ENCODE measurements at regions not wholly inside any gene's neighbourhood (a gene's known extent, or its start where the extent isn't known, plus 50 kb on each side); places are given as distances from the start of the nearest gene placed in this dataset.

DNA sequence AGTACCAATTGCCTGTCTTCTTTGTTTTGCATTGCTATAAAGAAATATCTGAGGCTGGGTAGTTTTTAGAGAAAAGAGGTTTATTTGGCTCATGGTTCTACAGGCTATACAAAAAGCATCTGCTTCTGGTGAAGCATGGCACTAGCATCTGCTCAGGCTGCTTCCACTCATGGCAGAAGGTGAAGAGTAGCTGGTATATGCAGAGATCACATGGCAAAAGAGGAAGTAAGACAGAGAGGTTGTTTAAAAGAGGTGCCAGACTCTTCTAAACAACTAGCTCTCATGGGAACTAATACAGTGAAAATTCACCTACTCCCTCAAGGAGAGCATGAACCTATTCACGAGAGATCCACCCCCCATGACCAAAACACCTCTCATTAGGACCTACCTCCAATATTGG, 56.7 kb upstream of the GUCA2B start:
- no peak for DNase-seq (ENCODE audit: low read depth in 1 of 2, low spot score in 1 of 2)

DNA sequence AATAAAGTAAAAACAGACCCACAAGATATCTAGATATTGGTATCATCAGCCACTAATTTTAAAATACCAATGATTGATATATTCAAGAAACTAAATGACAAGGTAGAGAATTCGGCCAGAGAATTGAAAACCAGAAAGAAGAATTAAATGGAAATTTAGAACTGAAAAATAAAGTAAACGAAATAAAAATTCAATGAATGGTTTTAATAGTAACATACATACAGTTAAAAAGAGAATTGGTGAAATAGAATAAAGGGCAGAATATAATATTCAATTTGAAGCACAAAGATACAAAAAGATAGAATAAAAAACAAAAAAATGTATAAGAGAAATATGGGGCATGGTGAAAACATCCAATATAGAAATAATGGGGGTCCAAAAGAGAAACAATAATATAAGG, 64.0 kb upstream of the GUCA2B start:
- DNase-seq (ENCODE audit: low read depth in 1 of 2, low spot score in 1 of 2), result no peak

DNA sequence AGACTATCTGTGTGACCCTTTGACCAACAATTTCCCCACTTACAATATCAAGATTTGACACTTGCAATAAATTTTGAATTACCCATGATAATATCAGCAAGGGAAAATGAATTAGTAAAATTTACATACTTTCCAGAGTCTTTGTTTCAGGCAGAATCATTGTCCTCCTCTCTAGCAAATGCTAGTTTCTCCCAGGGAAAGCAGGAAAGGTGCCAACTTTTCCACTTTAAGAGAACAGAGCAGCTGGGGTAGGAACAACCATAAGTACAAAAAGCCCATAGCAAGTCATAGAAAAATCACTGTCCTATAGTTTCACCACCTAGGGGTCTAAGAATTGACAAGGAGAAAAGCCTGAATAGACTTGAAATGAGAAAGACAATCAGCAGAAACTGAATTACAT, 67.1 kb upstream of the GUCA2B start:
- DNase-seq (ENCODE audit: low read depth in 1 of 2, low spot score in 1 of 2), result no peak

DNA sequence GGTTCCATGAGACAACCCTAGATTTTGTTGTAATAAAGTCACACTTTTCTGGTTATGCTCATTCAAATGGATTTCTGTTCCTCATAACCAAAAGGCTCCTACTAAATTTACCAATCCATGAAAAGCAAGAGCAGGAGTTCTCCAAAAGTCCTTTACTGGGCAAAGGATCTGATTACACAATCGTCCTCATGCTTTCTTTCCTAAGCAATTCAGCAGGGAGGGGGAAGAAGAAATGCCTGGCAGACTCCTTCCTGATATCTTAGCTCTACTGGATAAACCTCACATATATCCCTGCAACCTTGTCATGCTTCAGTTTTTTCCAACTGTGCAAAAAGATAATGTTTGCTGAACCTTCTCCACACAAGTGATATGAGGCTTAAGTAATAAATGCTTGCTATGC, 67.6 kb upstream of the GUCA2B start:
- DNase-seq (ENCODE audit: low read depth in 1 of 2, low spot score in 1 of 2), result no peak

DNA sequence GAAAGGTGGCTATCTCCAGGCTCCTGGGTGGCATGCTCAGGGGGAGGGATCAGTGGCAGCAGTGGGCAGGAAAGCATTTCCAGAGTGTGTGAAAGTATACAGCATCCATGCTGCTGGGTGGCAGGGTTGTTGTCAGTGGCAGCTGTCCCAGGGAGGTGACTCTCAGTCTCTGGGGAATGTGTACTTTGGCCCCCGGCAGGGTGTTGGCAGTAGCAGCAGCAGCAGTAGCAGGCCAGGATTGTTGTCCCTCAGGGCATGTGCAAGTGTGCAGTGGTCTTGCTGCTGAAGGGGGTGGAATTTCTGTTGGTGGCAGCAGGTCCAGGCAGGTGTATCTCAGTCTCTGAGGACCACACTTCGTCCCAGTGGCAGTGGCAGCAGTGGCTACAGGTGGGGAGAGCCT, 71.7 kb upstream of the GUCA2B start:
- no peak for DNase-seq (ENCODE audit: low read depth in 1 of 2, low spot score in 1 of 2)

DNA sequence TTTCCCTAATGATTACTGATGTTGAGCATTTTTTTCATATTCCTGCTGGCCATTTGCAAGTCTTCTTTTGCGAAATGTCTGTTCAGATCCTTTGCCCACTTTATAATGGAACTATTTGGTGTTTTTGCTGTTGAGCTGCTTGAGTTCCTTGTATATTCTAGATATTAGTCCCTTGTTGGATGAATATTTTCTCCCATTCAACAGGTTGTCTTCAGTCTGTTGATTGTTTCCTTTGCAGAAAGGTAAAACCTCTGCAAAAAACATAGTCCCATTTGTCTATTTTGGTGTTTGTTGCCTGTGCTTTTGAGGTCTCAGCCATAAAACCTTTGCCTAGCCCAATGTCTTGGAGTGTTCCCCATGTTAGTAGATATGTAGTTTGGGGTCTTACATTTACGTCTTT, 78.0 kb upstream of the GUCA2B start:
- DNase-seq (ENCODE audit: low read depth in 1 of 2, low spot score in 1 of 2), result no peak

DNA sequence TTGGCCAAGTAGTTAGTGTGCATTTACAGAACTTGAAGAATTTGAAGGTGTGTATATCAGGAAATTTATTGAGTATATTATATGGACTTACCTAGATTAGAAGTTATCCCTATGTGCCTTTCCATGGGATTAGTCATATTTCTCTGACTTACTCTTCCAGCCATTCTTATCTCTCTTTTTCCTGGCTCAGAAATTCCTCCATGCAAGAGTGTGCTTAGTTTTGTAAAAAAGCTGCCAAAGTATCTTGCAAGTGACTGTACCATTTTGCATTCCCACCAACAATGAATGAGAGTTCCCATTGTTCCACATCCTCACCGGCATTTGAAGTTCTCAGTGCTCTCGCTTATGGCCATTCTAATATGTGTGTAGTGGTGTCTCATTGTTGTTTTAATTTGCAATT, 82.2 kb upstream of the GUCA2B start:
- DNase-seq (ENCODE audit: low read depth in 1 of 2, low spot score in 1 of 2), result no peak

DNA sequence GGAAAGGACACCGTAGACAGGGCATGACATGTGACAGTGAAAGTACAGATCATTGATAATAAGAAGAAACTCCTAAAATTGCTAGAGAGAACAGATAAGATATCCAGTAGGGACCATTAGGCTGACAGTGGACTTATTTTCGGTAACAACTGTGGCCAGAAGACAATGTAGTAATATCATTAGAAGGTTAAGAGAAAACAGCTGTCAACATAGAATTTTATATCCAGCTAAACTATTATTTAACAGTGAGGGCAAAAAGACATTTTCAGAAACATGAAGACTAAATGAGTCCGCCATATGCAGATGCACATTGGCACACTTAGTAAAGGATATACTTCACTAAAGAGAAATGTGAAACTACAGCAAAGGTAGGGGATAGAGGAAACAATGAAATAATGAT, 95.4 kb upstream of the GUCA2B start:
- DNase-seq (ENCODE audit: low read depth in 1 of 2, low spot score in 1 of 2), result no peak

DNA sequence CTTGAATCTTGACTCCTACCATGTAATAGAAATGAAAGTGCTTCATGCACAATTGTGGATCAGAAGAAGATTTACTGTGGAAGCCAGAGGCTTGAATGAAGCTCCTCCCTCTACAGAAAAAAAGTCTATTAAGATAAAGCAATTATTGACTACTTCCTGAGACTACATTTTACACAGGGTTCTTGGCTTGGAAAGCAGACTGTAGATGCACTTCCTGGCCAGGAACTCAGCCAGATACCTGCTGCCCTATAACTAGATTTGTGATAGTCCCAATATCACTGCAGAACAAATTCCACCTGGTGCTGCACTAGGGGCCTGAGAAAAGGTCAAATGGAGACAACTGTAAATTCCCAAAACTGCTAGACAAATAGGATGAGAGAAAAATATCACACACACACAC, 96.8 kb upstream of the GUCA2B start:
- DNase-seq (ENCODE audit: low read depth in 1 of 2, low spot score in 1 of 2), result no peak

DNA sequence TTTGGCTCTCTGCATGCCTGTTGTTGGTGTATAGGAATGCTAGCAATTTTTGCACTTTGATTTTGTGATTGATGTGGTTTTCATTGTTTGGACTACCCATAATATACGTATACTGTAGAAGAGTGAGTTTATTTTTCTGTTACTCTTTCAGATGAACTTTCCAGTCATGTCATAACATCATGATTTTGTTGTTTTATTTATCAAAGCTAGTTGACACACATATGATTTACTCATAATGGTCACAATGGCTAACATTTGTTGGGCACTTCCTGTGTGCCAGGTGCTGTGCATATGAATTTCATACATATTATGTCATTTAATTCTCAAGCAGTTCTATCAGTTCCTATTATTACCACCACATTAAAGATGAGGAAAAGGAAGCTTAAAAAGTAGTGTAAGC, 98.1 kb upstream of the GUCA2B start:
- no peak for DNase-seq (ENCODE audit: low read depth in 1 of 2, low spot score in 1 of 2)

DNA sequence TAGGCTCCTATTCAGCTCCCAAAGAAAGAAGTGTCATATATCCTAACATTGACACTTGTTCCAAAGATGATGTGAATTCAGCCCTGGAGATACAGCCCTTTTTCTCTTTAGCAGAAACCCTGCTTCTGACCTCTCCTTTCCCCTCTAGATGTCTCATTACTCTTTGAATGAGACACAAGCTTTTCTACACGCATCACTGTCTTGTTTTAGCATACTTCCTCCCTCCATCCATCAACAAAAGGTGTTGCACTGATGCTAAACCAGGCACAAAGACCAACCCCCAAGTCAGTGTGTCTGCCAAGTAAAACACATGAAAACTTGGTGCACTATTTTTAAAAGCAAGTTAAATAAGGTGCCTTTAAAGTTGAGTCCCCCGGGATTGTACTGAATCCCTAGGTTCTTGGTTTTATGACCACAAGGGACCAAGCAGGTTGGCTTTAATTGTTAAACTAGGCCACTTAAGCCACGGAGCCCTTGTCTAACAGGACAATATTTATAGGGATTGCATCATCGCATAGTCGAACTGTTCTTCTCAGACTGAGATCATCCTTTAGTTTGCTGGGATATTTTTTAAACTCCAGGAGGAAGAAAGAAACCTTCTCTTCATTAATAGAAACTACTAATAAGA, 101.0 kb upstream of the GUCA2B start:
- no peak for DNase-seq (ENCODE audit: low read depth in 1 of 2, low spot score in 1 of 2)

DNA sequence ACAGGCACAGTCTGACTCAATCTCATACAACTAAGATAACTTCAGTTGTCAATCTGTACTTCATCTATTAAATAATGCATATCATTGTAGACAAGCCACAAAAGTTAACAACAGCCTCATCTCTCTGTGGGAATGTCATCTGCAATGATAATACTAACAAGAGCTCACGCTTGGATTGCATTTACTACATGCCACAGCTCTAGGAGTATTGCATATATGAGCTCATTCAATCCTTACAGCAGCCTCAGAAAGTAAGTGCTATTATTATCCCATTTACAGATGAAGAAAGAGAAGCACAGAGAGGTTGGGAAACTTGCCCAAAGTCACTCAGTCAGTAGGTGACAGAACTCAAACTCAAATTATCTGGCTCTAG, 105.7 kb upstream of the GUCA2B start:
- DNase-seq (ENCODE audit: low read depth in 1 of 2, low spot score in 1 of 2), result no peak

DNA sequence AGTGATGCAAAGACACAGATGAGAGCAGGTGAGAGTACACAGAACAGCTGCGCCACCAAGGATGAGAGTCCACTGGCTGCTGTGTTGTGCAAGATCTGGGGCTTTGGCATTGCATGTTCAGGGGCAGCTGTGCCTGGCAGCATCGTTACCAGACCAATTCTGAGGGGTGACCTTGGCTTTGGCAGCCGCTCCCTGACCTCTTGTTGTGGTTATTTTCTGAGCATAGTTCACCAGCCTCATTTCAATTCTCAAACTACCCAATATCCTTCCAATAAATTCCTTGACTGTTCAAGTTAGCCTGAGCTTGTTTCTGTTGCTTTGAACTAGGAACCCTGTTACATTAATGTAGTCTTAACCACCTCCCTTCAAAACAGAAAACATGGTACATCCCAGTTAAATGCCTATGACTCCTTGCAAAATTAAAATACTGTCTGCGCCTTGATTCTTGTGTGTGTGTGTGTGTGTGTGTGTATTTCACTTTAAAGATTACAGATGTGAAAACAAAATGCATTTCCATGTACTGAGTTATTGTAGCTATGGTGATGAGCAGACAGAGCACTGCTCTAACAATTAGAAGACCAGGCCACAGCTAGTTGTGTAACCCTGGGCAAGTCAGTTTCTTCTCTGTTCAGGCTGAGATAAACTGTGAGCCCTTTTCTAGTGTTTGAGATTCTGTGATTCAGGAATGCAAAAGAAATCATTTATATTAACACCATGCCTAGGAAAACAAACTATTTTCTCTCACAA, 106.3 kb upstream of the GUCA2B start:
- DNase-seq (ENCODE audit: low read depth in 1 of 2, low spot score in 1 of 2), result no peak

DNA sequence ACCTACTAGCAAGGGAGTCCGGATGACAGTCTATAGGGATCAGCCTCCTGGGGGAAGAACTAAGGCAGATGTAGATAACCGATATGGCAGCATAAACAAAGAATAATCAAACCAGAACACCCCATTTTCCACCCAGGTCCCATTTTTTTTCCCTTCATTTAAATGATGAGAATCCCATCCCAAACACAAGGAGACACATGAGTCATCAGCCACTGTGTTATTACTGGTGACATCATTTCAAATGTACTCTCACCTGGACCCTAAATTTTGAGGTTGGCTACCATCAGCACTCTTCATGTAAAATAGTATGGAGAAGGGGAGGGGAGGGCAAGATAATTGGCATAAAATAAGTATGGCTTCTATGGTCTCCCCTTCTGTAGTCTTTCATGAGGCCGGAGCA, 108.9 kb upstream of the GUCA2B start:
- no peak for DNase-seq (ENCODE audit: low read depth in 1 of 2, low spot score in 1 of 2)

DNA sequence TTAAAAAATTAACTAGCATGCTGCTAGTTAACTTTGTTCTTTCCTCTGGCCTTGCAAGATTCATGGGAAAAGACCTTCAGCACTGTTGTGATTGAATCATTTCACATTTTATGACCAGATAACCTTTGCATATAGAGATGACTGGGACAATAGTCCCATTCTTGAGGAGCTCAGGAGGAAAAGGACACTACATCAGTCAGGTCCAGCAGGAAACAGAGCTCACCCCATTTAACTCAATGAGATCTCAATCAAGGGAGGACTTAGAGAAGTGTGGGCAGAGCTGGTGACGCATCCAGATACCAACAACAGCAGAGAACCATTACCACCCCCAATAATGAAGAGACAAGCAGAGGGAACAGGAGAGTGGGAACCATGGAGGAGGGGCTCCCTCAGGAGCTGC, 109.4 kb upstream of the GUCA2B start:
- no peak for DNase-seq (ENCODE audit: low read depth in 1 of 2, low spot score in 1 of 2)

DNA sequence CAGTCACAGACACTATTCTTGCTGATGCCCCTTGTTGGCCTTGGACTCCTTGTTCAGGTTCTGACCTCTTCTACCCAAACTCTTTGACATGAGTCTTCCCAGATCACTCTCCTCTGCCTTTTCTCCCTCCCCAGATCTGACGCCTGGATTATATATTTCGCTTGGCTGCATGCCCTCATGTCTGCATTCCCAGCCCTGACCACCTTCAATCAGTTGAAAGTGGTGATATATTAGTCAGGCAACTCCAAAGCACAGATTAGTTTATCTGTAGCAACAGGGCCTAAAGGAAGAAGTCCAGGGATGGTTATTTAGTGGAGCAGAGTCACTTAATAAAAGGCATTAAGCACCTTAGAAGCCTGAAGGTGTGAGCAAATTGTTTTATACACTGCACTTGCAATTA, 110.0 kb upstream of the GUCA2B start:
- no peak for DNase-seq (ENCODE audit: low read depth in 1 of 2, low spot score in 1 of 2)

DNA sequence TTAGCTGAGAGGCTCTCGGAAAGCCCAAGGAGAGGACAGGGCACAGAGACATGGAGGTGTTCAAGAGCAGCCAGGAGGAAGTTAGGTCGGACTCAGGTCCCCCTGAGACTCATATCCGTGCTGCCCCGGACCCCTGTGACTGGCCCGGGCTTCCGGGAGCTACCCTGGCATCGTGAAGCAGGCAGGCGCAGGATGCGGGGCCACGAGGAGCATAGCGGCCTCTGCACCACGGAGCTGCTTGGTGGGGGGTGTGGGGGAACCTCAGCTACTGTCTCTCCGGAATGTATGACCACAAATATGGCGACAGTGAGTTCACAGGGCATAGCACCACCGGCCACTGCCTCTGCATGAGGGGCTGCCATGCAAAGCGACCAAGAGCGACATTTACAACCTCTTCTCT, 112.2 kb upstream of the GUCA2B start:
- no peak for DNase-seq (ENCODE audit: low read depth in 1 of 2, low spot score in 1 of 2)

DNA sequence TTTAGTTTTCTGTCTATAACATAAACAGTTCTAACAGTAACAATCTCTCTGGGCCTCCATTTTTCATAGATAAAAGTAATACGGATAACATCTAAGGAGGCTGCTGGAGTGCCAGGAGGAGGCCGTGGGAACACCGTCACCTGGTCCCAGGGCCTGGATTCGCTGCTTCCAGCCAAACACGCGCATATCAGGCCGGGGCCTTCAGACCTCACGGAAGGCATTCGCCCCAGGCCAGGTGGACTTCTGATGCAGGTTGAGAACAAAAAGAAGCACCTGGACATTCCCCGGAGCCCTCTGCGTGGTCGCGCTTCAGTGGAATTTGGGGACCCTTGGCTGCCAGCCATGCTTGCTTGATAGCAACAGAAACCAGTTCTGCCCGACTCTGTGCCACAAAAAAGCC, 113.1 kb upstream of the GUCA2B start:
- no peak for DNase-seq (ENCODE audit: low read depth in 1 of 2, low spot score in 1 of 2)

DNA sequence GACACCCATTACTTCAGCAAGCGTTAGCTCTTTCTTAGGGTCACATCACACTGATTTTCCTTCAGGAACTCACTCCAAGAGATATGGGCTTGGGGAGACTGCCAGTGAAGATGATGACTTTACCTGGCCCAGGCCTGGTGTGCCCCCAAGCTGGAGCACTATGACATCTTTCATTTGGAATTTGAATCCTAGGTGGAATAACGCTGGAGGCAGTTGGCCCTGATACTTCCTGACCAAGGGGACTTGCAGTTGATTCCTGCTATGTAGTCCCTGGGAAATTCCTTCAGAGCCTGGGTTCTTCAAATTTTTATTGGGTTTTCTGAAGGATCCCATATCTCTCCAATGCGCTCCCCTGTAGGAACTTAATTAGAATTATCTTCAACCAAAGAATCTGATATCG, 114.9 kb upstream of the GUCA2B start:
- no peak for DNase-seq (ENCODE audit: low read depth in 1 of 2, low spot score in 1 of 2)

DNA sequence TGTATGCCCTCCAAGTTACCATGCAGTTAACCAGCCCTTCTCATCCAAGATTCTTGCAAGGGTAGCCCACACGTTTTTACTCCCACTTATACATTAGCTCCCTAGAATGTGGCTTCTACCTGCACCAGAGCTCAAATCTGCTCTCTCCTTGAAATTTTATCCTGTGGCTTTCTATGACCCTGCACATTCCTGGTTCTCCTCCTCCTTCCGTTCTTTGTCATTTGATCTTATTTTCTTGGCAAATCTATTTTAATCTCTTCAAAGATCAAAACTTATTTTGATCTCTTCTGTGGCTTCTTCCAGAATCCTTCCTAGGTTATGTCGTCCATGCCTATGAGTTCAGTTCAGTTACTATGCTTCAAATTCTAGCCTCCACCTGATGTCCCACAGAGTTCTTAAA, 115.6 kb upstream of the GUCA2B start:
- no peak for DNase-seq (ENCODE audit: low read depth in 1 of 2, low spot score in 1 of 2)

DNA sequence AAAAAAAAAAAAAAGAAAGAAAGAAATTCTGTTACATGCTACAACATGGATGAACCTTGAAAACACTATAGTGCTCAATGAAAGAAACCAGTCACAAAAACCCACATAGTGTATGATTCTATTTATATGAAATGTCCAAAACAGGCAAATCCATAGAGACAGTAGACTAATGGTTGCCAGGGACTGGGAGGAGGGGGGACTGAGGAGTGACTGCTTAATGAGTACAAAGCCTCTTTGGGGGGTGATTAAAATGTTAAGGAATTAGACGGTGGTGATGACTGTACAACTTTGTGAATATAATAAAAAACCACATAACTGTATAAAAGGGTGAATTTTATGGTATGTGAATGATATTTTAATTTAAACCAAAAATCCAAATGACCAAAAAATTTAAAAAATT, 116.0 kb upstream of the GUCA2B start:
- no peak for DNase-seq (ENCODE audit: low read depth in 1 of 2, low spot score in 1 of 2)

DNA sequence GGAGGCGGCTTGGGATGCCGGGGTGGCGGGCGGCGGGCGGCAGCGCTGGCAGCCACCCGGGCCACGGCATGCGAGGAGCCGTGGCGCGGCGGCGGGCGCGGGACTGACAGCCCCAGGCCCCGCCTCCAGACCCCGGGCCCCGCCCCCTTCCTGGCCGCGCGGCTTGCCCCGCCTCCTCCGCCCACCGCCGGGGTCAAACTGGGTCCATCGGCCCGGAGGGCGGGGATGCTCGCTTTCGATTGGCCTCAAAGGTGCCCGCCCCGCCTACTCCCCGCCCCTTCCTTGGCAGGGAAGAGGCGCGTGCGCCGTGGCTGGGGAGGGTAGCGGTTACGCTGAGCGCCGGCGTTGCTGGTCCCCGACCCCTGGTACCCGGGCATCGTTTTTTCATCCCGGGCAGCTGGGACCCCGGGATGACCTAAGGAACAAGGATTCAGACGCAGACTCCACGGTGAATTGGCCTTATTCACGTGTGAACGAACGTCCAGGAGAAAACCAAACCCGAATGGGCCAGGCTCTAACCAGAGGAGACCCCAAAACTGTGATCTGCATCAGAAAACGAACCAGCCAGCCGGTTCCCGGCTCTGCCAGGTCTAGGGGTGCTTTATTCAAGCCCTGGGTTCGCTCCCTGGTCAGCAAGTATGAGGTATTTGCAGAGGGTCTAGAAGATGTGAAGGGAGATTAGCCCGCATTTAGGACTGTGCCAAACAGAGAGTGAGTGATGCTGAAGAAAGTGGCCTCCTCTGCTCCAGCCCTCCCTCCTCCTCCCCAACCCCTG, 117.2 kb upstream of the GUCA2B start:
- peak; percentile 98 to 99 for DNase-seq (ENCODE audit: low read depth in 1 of 2, low spot score in 1 of 2)
